Activated CD8-positive, alpha-beta memory T cell treated with anti-CD3 and anti-CD28 coated beads for 1 hour (primary cell): ENCODE measurements at regions not wholly inside any gene's neighbourhood (a gene's known extent, or its start where the extent isn't known, plus 50 kb on each side); places are given as distances from the start of the nearest gene placed in this dataset.

Experiments used
- DNase-seq, 2 donors: peaks; one replicate each; pipeline ENCODE4 v3.0.0-alpha.2; 2020; ENCODE audit warnings: low read depth in 1 of 2; ENCODE audit errors: extremely low read depth in 1 of 2

- DNase-seq: no peak
Measured at GRCh38 chr9:126017758-126018157, 270.6 kb downstream of the PBX3 start.

- no peak for DNase-seq
Measured at GRCh38 chr9:126020836-126021235, 273.7 kb downstream of the PBX3 start.

GRCh38 chr9:126023962-126024361, 276.8 kb downstream of the PBX3 start:
- DNase-seq: no peak

GRCh38 chr9:126024581-126025230, 277.5 kb downstream of the PBX3 start:
- no peak for DNase-seq

- no peak for DNase-seq
Measured at GRCh38 chr9:126025991-126026390, 278.8 kb downstream of the PBX3 start.

GRCh38 chr9:126027566-126027965, 280.4 kb downstream of the PBX3 start:
- DNase-seq: no peak

GRCh38 chr9:126028746-126029145, 281.6 kb downstream of the PBX3 start:
- no peak for DNase-seq

GRCh38 chr9:126030716-126031115, 283.5 kb downstream of the PBX3 start:
- no peak for DNase-seq

- no peak for DNase-seq
Measured at GRCh38 chr9:126031116-126031515, 283.9 kb downstream of the PBX3 start.

GRCh38 chr9:126032135-126032534, 285.0 kb downstream of the PBX3 start:
- DNase-seq: no peak

- DNase-seq: no peak
Measured at GRCh38 chr9:126033318-126033717, 286.1 kb downstream of the PBX3 start.

GRCh38 chr9:126033956-126034355, 286.8 kb downstream of the PBX3 start:
- no peak for DNase-seq

GRCh38 chr9:126036881-126037291, 289.7 kb downstream of the PBX3 start:
- no peak for DNase-seq

- no peak for DNase-seq
Measured at GRCh38 chr9:126038790-126039189, 287.8 kb upstream of the MVB12B start.

GRCh38 chr9:126043681-126044080, 282.9 kb upstream of the MVB12B start:
- no peak for DNase-seq

- no peak for DNase-seq
Measured at GRCh38 chr9:126049088-126049487, 277.5 kb upstream of the MVB12B start.

GRCh38 chr9:126049896-126050604, 276.6 kb upstream of the MVB12B start:
- no peak for DNase-seq

GRCh38 chr9:126050605-126050990, 276.0 kb upstream of the MVB12B start:
- no peak for DNase-seq

GRCh38 chr9:126051446-126052130, 275.0 kb upstream of the MVB12B start:
- DNase-seq: no peak

GRCh38 chr9:126052791-126053190, 273.8 kb upstream of the MVB12B start:
- DNase-seq: no peak

GRCh38 chr9:126053913-126054312, 272.7 kb upstream of the MVB12B start:
- no peak for DNase-seq

- no peak for DNase-seq
Measured at GRCh38 chr9:126055381-126055985, 271.1 kb upstream of the MVB12B start.
